ENCODE measurements at regions not wholly inside any gene's neighbourhood (a gene's known extent, or its start where the extent isn't known, plus 50 kb on each side); places are given as distances from the start of the nearest gene placed in this dataset.

DNA sequence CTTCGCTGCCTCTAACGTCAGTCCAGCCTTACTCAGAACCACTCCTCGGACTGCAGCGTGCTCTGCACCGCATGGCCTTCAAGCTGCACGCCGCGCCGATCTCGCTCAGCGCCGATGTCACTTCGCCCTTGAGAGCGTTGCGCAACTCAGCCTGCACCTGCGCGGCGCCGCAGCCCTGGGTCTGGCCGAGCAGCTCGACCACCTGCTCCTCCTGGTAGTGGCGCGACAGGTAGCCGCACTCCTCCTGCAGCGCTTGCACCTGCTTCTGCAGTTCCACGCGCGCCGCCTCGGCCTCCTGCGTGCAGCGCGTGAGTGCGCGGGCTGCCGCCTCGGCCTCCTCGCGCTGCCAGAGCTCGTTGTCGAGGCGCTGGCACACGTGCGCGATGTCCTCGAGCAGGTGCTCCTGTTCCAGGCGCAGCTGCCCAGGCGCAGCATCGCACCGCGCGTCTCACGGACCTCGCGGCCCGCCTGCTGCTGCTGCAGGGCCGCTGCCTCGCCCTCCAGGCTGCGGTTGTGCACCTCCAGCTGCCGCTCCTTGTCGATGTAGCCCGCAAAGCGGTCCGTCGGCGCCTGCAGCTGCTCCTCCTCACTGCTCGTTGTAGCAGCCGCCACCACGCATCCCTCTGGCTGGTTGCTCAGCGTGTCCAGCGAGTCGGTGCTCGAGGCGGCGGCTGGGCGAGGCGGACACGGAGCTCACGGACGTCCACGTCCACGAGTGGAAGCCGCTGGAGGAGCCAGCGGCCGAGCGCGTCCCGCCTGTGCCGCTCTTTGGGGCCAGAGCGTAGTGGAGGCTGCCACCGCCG lies 380.6 kb upstream of the CHD6 start:
- no peak for DNase-seq (ENCODE audit: low spot score in 2 of 2)
- 95 to 96% methylated on average over 92 of the region's 92 CpGs for WGBS, 2 donors
- H3K4me3 ChIP-seq: no peak overlapping the region
- H3K36me3 ChIP-seq: no peaks in the 10 kb centered on the region
- H3K27ac ChIP-seq: no peak overlapping the region
- no peak for TF ChIP-seq EP300 (IDR thresholded peaks at IDR 0.05)
- no peak for TF ChIP-seq CTCF (IDR thresholded peaks at IDR 0.05)
- H3K9me3 ChIP-seq: peaks cover 0 to 30% (median 0%) of the 10 kb centered on the region in 4 donors
- H3K27me3 ChIP-seq: no peaks in the 10 kb centered on the region
- no peaks in the 10 kb centered on the region for H3K4me1 ChIP-seq

DNA sequence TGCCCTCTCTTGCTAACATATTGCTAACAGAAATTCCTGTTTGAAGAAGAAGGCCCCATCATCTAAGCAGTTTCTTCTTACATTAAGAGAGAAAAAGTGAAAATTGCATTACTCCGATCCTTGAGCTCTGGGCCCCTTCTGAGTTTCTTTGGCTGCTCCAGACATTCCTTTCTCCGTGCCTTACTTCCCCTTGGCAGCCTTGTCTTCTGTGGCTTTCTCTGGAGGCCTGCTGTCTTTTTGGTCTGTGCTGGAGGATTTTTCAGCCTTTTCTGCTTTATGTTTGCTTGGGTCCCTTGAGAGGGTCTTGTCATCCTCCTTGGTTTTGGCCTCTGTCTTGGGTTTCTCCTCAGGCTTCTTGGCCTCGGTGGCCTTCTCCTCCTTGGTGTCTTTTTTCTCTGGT lies 378.8 kb upstream of the CHD6 start:
- no peak for DNase-seq (ENCODE audit: low spot score in 2 of 2)
- H3K27me3 ChIP-seq: no peaks in the 10 kb centered on the region
- no peaks in the 10 kb centered on the region for H3K4me1 ChIP-seq
- H3K36me3 ChIP-seq: no peaks in the 10 kb centered on the region
- H3K4me3 ChIP-seq: no peak overlapping the region
- no peak overlapping the region for H3K27ac ChIP-seq
- no peak for TF ChIP-seq EP300 (IDR thresholded peaks at IDR 0.05)
- TF ChIP-seq CTCF (IDR thresholded peaks at IDR 0.05): no peak
- no peak for TF ChIP-seq POLR2A (IDR thresholded peaks at IDR 0.05)
- 71 to 72% methylated on average over 3 of the region's 3 CpGs for WGBS, 2 donors
- H3K9me3 ChIP-seq: peaks cover 0 to 30% (median 0%) of the 10 kb centered on the region in 4 donors

GRCh38 chr20:41992481-41992880 lies 374.3 kb upstream of the CHD6 start:
- DNase-seq (ENCODE audit: low spot score in 2 of 2): no peak
- no peak overlapping the region for H3K27ac ChIP-seq
- 53 to 59% methylated on average over 4 of the region's 4 CpGs for WGBS, 2 donors
- TF ChIP-seq POLR2A (IDR thresholded peaks at IDR 0.05): no peak
- no peak for TF ChIP-seq CTCF (IDR thresholded peaks at IDR 0.05)
- no peak for TF ChIP-seq EP300 (IDR thresholded peaks at IDR 0.05)
- H3K4me1 ChIP-seq: no peaks in the 10 kb centered on the region
- peaks cover 0 to 8% (median 0%) of the 10 kb centered on the region in 4 donors for H3K9me3 ChIP-seq
- no peak overlapping the region for H3K4me3 ChIP-seq
- no peaks in the 10 kb centered on the region for H3K36me3 ChIP-seq
- H3K27me3 ChIP-seq: no peaks in the 10 kb centered on the region

- Histone ChIP-seq H3K9me3 (peaks cover 0 to 12% (median 0%) of the 10 kb centered on the region in 4 donors), H3K27ac (no peak overlapping the region), H3K36me3 (no peaks in the 10 kb centered on the region), H3K27me3 (no peaks in the 10 kb centered on the region), H3K4me1 (no peaks in the 10 kb centered on the region), H3K4me3 (no peak overlapping the region)
- WGBS, 2 donors: 44 to 57% methylated on average over 1 of the region's 1 CpG
- no peak for DNase-seq (ENCODE audit: low spot score in 2 of 2)
- TF ChIP-seq CTCF (IDR thresholded peaks at IDR 0.05) (no peak), EP300 (IDR thresholded peaks at IDR 0.05) (no peak), POLR2A (IDR thresholded peaks at IDR 0.05) (no peak)
These were observed 373.2 kb upstream of the CHD6 start for GRCh38 chr20:41991412-41991811.

- no peak overlapping the region for H3K4me3 ChIP-seq
- no peak for DNase-seq (ENCODE audit: low spot score in 2 of 2)
- no peaks in the 10 kb centered on the region for H3K27me3 ChIP-seq
- TF ChIP-seq CTCF (IDR thresholded peaks at IDR 0.05): no peak
- TF ChIP-seq POLR2A (IDR thresholded peaks at IDR 0.05): no peak
- TF ChIP-seq EP300 (IDR thresholded peaks at IDR 0.05): no peak
- no peaks in the 10 kb centered on the region for H3K4me1 ChIP-seq
- H3K9me3 ChIP-seq: peaks cover 0 to 12% (median 0%) of the 10 kb centered on the region in 4 donors
- WGBS, 2 donors: 14 to 18% methylated on average over 10 of the region's 10 CpGs
- no peaks in the 10 kb centered on the region for H3K36me3 ChIP-seq
- no peak overlapping the region for H3K27ac ChIP-seq
These were observed 371.9 kb upstream of the CHD6 start for GRCh38 chr20:41989935-41990635.
